ENCODE measurements at regions not wholly inside any gene's neighbourhood (a gene's known extent, or its start where the extent isn't known, plus 50 kb on each side); places are given as distances from the start of the nearest gene placed in this dataset.

DNA sequence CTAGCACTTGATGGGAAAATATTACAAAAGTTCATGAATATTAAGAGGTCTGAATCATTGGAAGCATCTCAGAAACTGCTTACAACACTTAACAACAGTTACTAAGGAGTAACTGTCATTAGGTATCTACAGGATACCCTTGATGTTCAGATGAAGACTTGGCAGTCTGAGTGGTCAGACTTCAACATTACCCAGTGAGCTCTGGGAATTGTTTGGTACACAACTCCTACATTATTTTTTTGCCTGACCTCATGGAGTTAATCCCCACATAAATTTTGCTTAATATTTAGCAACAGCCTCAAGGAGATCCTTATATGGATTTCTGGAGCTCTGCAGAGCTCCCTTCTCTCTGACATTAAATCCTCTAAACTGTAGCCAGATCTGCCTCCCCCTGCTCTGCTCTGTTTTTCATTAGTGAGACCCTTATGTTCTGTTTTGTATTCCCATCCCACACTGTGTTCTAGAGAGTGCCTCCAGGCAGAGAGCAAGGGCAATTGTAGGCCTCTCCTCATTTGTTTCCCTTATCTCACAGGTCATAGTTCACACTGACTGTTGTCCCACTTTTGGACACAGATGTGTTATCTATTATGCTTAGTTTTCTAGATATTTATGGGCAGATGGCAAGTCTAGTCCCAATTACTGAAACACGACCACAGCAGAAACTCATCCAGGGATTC is 368.8 kb downstream of the GASK1B start:
- DNase-seq (ENCODE audit: low read depth): no peak
- H3K4me3 ChIP-seq (ENCODE audit: low read length): no peak overlapping the region
- TF ChIP-seq, protein P1, sequence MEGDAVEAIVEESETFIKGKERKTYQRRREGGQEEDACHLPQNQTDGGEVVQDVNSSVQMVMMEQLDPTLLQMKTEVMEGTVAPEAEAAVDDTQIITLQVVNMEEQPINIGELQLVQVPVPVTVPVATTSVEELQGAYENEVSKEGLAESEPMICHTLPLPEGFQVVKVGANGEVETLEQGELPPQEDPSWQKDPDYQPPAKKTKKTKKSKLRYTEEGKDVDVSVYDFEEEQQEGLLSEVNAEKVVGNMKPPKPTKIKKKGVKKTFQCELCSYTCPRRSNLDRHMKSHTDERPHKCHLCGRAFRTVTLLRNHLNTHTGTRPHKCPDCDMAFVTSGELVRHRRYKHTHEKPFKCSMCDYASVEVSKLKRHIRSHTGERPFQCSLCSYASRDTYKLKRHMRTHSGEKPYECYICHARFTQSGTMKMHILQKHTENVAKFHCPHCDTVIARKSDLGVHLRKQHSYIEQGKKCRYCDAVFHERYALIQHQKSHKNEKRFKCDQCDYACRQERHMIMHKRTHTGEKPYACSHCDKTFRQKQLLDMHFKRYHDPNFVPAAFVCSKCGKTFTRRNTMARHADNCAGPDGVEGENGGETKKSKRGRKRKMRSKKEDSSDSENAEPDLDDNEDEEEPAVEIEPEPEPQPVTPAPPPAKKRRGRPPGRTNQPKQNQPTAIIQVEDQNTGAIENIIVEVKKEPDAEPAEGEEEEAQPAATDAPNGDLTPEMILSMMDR (conservative IDR thresholded peaks at IDR 0.05; ENCODE audit: low read length): no peak

DNA sequence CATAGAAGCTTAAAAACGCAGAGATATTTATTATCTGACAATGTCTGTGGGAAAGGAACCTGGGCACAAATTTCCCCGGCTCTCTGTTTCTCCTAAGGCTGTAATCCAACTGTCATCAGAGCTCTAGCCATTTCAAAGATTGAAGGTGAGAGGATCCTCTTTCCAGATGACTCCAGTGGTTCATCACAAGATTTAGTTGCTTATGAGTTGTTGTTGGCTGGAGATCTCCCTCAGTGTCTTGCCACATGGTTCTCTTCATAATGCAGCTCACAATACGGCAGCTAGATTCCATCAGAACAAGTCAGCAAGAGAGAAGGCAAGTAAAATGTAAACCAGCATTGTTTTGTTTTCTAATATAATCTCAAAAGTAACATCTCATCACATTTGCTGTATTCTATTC is 369.4 kb downstream of the GASK1B start:
- TF ChIP-seq, protein P1 (conservative IDR thresholded peaks at IDR 0.05; ENCODE audit: low read length): no peak
- no peak overlapping the region for H3K4me3 ChIP-seq (ENCODE audit: low read length)
- no peak for DNase-seq (ENCODE audit: low read depth)

DNA sequence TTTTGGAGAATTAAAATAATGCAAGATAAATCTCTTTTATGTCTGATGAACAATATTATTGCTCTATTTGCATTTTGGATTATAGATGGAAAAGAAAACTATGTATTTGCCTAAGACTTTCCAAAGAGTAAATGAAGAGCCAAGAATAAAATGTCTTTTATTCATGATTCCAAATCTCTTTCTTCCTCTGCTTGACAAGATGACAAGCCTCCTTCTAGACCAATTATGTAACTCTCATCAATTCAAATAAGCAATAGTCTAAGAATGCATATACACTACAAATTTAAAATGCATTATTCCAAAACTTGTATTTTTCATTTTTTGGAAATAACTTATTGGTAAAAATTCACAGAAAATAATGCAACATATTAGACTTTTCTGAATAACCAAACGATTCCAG is 377.3 kb downstream of the GASK1B start:
- DNase-seq (ENCODE audit: low read depth): no peak
- TF ChIP-seq, protein P1 (conservative IDR thresholded peaks at IDR 0.05; ENCODE audit: low read length): no peak
- no peak overlapping the region for H3K4me3 ChIP-seq (ENCODE audit: low read length)

DNA sequence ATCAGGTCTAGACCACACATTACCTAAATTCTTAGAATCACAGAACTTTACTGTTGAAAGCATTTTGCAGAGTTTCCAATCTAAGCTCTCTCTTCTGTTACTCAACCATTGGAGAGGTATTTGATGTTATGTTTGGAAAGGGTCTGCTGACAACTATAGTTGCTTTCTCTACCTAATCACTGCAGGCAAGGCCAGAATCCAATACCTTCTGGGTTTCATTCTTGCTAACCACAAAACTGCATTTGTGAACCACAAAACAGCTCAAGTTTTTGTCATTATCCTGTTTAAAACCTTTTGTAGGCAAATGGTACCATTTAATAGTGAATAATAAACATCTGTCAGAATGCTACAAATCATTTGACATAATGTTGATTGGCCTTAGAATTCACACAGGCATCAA is 380.1 kb downstream of the GASK1B start:
- H3K4me3 ChIP-seq (ENCODE audit: low read length): no peak overlapping the region
- no peak for DNase-seq (ENCODE audit: low read depth)
- TF ChIP-seq, protein P1 (conservative IDR thresholded peaks at IDR 0.05; ENCODE audit: low read length): no peak

DNA sequence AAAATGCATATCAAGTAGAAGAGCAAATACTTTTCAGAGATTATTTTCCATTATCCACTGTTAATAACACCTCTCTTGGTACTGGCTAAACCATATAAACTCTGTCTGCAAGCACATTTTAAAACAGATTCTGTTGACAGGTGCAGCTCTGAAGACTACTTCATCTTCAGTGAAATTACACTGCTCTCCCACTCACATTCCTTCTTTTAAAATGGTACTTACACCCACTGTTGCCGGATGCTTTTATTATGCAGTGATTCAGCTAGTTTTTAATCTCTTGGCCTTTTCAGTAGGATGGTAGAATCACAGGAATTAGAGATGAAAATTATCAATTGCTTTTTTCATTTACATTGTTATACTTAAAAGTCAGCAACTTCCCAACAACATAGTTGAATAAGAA is 381.6 kb downstream of the GASK1B start:
- no peak overlapping the region for H3K4me3 ChIP-seq (ENCODE audit: low read length)
- TF ChIP-seq, protein P1 (conservative IDR thresholded peaks at IDR 0.05; ENCODE audit: low read length): no peak
- no peak for DNase-seq (ENCODE audit: low read depth)

DNA sequence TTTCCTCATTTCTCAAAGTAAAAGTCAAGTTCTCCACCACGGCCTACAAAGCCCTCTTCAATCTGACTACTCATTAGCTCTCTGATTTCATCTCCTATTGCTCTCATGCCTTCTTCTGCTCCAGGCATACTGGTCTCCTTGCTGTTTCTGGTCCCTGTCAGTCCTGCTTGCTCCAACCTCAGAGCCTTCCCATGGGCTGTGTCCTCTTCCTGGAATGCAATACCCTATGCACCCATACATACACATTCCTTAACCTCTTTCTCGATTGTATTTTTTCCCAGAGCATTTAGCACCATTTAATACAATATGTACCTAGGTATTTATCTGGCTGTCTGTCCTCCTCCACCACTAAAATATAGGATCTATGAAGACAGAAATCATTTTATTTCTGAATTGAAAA is 385.2 kb downstream of the GASK1B start:
- H3K4me3 ChIP-seq (ENCODE audit: low read length): no peak overlapping the region
- TF ChIP-seq, protein P1 (conservative IDR thresholded peaks at IDR 0.05; ENCODE audit: low read length): no peak
- no peak for DNase-seq (ENCODE audit: low read depth)

DNA sequence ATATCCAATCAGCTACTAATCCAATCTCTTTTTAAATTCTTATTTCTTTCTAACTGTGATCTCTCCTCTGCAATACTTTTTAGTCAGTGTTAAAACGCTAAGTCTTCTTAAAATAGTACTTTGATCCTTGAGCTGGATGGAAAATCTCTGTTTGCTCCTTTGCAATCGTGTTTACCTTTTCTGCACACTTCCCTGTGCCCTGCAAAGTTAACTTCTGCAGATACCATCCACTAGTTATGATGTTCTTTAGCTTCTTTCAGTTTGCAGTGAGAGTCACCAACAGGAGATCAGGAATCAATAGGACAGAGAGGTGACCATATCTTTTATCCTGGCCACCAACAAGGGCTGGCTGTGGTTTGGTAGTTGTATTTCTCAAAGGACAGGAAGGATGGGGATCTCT is 391.5 kb downstream of the GASK1B start:
- no peak overlapping the region for H3K4me3 ChIP-seq (ENCODE audit: low read length)
- no peak for DNase-seq (ENCODE audit: low read depth)
- TF ChIP-seq, protein P1 (conservative IDR thresholded peaks at IDR 0.05; ENCODE audit: low read length): no peak

Measured in AG10803 (cell line).